GM21737 (cell line): ENCODE measurements at regions not wholly inside any gene's neighbourhood (a gene's known extent, or its start where the extent isn't known, plus 50 kb on each side); places are given as distances from the start of the nearest gene placed in this dataset.
"Not testable (repeated sequence)": the region's sequence is repeated elsewhere in the genome, so short reads cannot be mapped to it uniquely, and the experiment has no call there.

ENCODE experiments used
- ATAC-seq: cut with Tn5 transposase; IDR thresholded peaks from one replicate; pipeline ENCODE4 v1.9.1; 2021; ENCODE audit warnings: mild to moderate bottlenecking, moderate library complexity; ENCODE audit not compliant: unreplicated experiment

GRCh38 chr15:38614621-38615020 lies 50.0 kb upstream of the RASGRP1 start:
- ATAC-seq, result no peak

- no peak for ATAC-seq
These were observed 53.2 kb upstream of the RASGRP1 start for GRCh38 chr15:38617831-38618230.

- no peak for ATAC-seq
These were observed 53.8 kb upstream of the RASGRP1 start for GRCh38 chr15:38618242-38618955.

- no peak for ATAC-seq
These were observed 55.5 kb upstream of the RASGRP1 start for GRCh38 chr15:38620098-38620497.

GRCh38 chr15:38620851-38621594 lies 56.4 kb upstream of the RASGRP1 start:
- no peak for ATAC-seq

- no peak for ATAC-seq
These were observed 57.7 kb upstream of the RASGRP1 start for GRCh38 chr15:38622304-38622703.

GRCh38 chr15:38622908-38623307 lies 58.3 kb upstream of the RASGRP1 start:
- ATAC-seq, result no peak

GRCh38 chr15:38623744-38624143 lies 59.1 kb upstream of the RASGRP1 start:
- no peak for ATAC-seq

GRCh38 chr15:38624244-38625205 lies 59.9 kb upstream of the RASGRP1 start:
- no peak for ATAC-seq

GRCh38 chr15:38625886-38626285 lies 61.3 kb upstream of the RASGRP1 start:
- ATAC-seq, result no peak

- no peak for ATAC-seq
These were observed 61.9 kb upstream of the RASGRP1 start for GRCh38 chr15:38626443-38627050.

GRCh38 chr15:38627689-38628277 lies 63.2 kb upstream of the RASGRP1 start:
- no peak for ATAC-seq

GRCh38 chr15:38631119-38632075 lies 66.8 kb upstream of the RASGRP1 start:
- no peak for ATAC-seq

- no peak for ATAC-seq
These were observed 70.6 kb upstream of the RASGRP1 start for GRCh38 chr15:38635170-38635569.

- ATAC-seq, result no peak
These were observed 72.0 kb upstream of the RASGRP1 start for GRCh38 chr15:38636597-38636996.

- ATAC-seq, result no peak
These were observed 73.5 kb upstream of the RASGRP1 start for GRCh38 chr15:38638126-38638525.

- no peak for ATAC-seq
These were observed 74.2 kb upstream of the RASGRP1 start for GRCh38 chr15:38638811-38639210.

- no peak for ATAC-seq
These were observed 78.2 kb upstream of the RASGRP1 start for GRCh38 chr15:38642689-38643270.

GRCh38 chr15:38644353-38644752 lies 79.7 kb upstream of the RASGRP1 start:
- ATAC-seq, result not testable (repeated sequence)
